Activated effector memory CD4-positive, alpha-beta T cell treated with anti-CD3 and anti-CD28 coated beads, Interleukin-2, amount 50 U/mL, for 16 hours (primary cell): ENCODE measurements at regions not wholly inside any gene's neighbourhood (a gene's known extent, or its start where the extent isn't known, plus 50 kb on each side); places are given as distances from the start of the nearest gene placed in this dataset.
"Not testable (repeated sequence)": the region's sequence is repeated elsewhere in the genome, so short reads cannot be mapped to it uniquely, and the experiment has no call there.

Source experiments
- DNase-seq: peaks from one replicate; pipeline ENCODE4 v3.0.0-alpha.2; 2020

- DNase-seq = no peak
Observed at GRCh38 chr12:46569826-46570439, 197.4 kb upstream of the SLC38A2 start.

GRCh38 chr12:46567667-46568066, 195.1 kb upstream of the SLC38A2 start:
- DNase-seq = no peak

GRCh38 chr12:46562625-46563225, 190.2 kb upstream of the SLC38A2 start:
- no peak for DNase-seq

GRCh38 chr12:46561769-46562624, 189.4 kb upstream of the SLC38A2 start:
- DNase-seq = not testable (repeated sequence)

GRCh38 chr12:46560874-46561273, 188.3 kb upstream of the SLC38A2 start:
- no peak for DNase-seq

- no peak for DNase-seq
Observed at GRCh38 chr12:46560089-46560488, 187.5 kb upstream of the SLC38A2 start.

GRCh38 chr12:46559311-46559710, 186.7 kb upstream of the SLC38A2 start:
- no peak for DNase-seq

GRCh38 chr12:46558677-46559076, 186.1 kb upstream of the SLC38A2 start:
- no peak for DNase-seq

GRCh38 chr12:46557539-46558373, 185.2 kb upstream of the SLC38A2 start:
- no peak for DNase-seq

GRCh38 chr12:46556819-46557524, 184.4 kb upstream of the SLC38A2 start:
- DNase-seq = no peak

- no peak for DNase-seq
Observed at GRCh38 chr12:46556105-46556559, 183.6 kb upstream of the SLC38A2 start.

GRCh38 chr12:46555406-46555852, 182.9 kb upstream of the SLC38A2 start:
- no peak for DNase-seq

GRCh38 chr12:46554460-46554859, 181.9 kb upstream of the SLC38A2 start:
- no peak for DNase-seq

GRCh38 chr12:46553911-46554310, 181.3 kb upstream of the SLC38A2 start:
- DNase-seq = no peak

GRCh38 chr12:46553266-46553665, 180.7 kb upstream of the SLC38A2 start:
- DNase-seq = no peak

- DNase-seq = no peak
Observed at GRCh38 chr12:46550266-46550879, 177.8 kb upstream of the SLC38A2 start.

GRCh38 chr12:46549527-46550265, 177.1 kb upstream of the SLC38A2 start:
- no peak for DNase-seq

GRCh38 chr12:46548605-46549071, 176.1 kb upstream of the SLC38A2 start:
- no peak for DNase-seq

- no peak for DNase-seq
Observed at GRCh38 chr12:46547421-46548354, 175.1 kb upstream of the SLC38A2 start.
